ENCODE measurements at regions not wholly inside any gene's neighbourhood (a gene's known extent, or its start where the extent isn't known, plus 50 kb on each side); places are given as distances from the start of the nearest gene placed in this dataset.

- FAIRE-seq: no peak
- no peaks in the 10 kb centered on the region for H3K36me3 ChIP-seq (ENCODE audit: control insufficient read depth in 2 of 2, extremely low read depth in 1 of 2, insufficient read depth in 2 of 2, low read length in 2 of 2)
- H4K20me1 ChIP-seq (replicated peaks; ENCODE audit: control insufficient read depth, extremely low read depth, insufficient read depth, low read length): no peaks in the 10 kb centered on the region
- H3K9ac ChIP-seq (replicated peaks; ENCODE audit: extremely low read depth, insufficient read depth, low read length): no peak overlapping the region
- H3K27ac ChIP-seq (ENCODE audit: insufficient read depth, low read depth, low read length): no peak overlapping the region
- dilution Hi-C loops (cut with MboI; ENCODE audit: extremely low pct_ligation_motif_present, low sequenced_read_pairs) (no loop called here), intact Hi-C loops (cut with micrococcal nuclease) (no loop called here)
- no peaks in the 10 kb centered on the region for H3K79me2 ChIP-seq (ENCODE audit: control insufficient read depth, insufficient read depth, low read length)
- H3K4me2 ChIP-seq (ENCODE audit: insufficient read depth, low read length): no peak overlapping the region
- H3K27me3 ChIP-seq (ENCODE audit: control insufficient read depth in 2 of 2, insufficient read depth in 2 of 2, low read length in 2 of 2): no peaks in the 10 kb centered on the region
- no peaks in the 10 kb centered on the region for H3K9me3 ChIP-seq (replicated peaks; ENCODE audit: control insufficient read depth, insufficient read depth, low read length)
- H3K9me1 ChIP-seq (replicated peaks; ENCODE audit: control insufficient read depth, extremely low read depth, insufficient read depth, low read length): no peaks in the 10 kb centered on the region
- DNase-seq (ENCODE audit: low read depth, low spot score): no peak
- CTCF ChIA-PET: interaction anchor here (0.9 kb wide), 1 partner anchor 64 kb away, joined by 3 read pairs; no protein-coding TSS in a partner anchor
- no peak overlapping the region for H2AFZ ChIP-seq (ENCODE audit: low read depth, low read length)
- TF ChIP-seq EZH2 (IDR thresholded peaks at IDR 0.05; ENCODE audit: borderline replicate concordance, low read depth, low read length, severe bottlenecking): no peak
- no TSS peak for BruUV-seq (replicated peaks)
- no peaks in the 10 kb centered on the region for H3K4me1 ChIP-seq (ENCODE audit: control insufficient read depth, extremely low read depth, insufficient read depth, low read length)
- POLR2A ChIA-PET: no interaction called here
- H3K4me3 ChIP-seq (replicated peaks in 1 of 3; ENCODE audit: insufficient read depth in 1 of 3, low read depth in 1 of 3, low read length in 3 of 3): no peak overlapping the region
Observed at GRCh38 chr17:34107019-34107418, 148.1 kb upstream of the CCL2 start.

GRCh38 chr17:34110315-34110714 lies 144.8 kb upstream of the CCL2 start:
- no peak overlapping the region for H3K4me2 ChIP-seq (ENCODE audit: insufficient read depth, low read length)
- no peaks in the 10 kb centered on the region for H3K9me3 ChIP-seq (replicated peaks; ENCODE audit: control insufficient read depth, insufficient read depth, low read length)
- CTCF ChIA-PET: no interaction called here
- H3K27me3 ChIP-seq (ENCODE audit: control insufficient read depth in 2 of 2, insufficient read depth in 2 of 2, low read length in 2 of 2): no peaks in the 10 kb centered on the region
- no peaks in the 10 kb centered on the region for H3K36me3 ChIP-seq (ENCODE audit: control insufficient read depth in 2 of 2, extremely low read depth in 1 of 2, insufficient read depth in 2 of 2, low read length in 2 of 2)
- dilution Hi-C loops (cut with MboI; ENCODE audit: extremely low pct_ligation_motif_present, low sequenced_read_pairs) (no loop called here), intact Hi-C loops (cut with micrococcal nuclease) (no loop called here)
- no peaks in the 10 kb centered on the region for H3K9me1 ChIP-seq (replicated peaks; ENCODE audit: control insufficient read depth, extremely low read depth, insufficient read depth, low read length)
- no peak overlapping the region for H3K9ac ChIP-seq (replicated peaks; ENCODE audit: extremely low read depth, insufficient read depth, low read length)
- no peaks in the 10 kb centered on the region for H4K20me1 ChIP-seq (replicated peaks; ENCODE audit: control insufficient read depth, extremely low read depth, insufficient read depth, low read length)
- DNase-seq (ENCODE audit: low read depth, low spot score) (no peak), FAIRE-seq (no peak)
- no peak overlapping the region for H3K27ac ChIP-seq (ENCODE audit: insufficient read depth, low read depth, low read length)
- TF ChIP-seq JUN (IDR thresholded peaks at IDR 0.05; ENCODE audit: borderline replicate concordance, insufficient read depth, insufficient read length, low read depth) (no peak), POLR2AphosphoS5 (IDR thresholded peaks at IDR 0.05; ENCODE audit: insufficient read depth, low read depth, low read length) (no peak), GATA2 (IDR thresholded peaks at IDR 0.05; ENCODE audit: insufficient read depth, insufficient read length, low read depth, low read length) (no peak), FOS (IDR thresholded peaks at IDR 0.05; ENCODE audit: borderline replicate concordance, insufficient read depth, low read length) (no peak), EZH2 (IDR thresholded peaks at IDR 0.05; ENCODE audit: borderline replicate concordance, low read depth, low read length, severe bottlenecking) (no peak)
- TF ChIP-seq, protein P1, sequence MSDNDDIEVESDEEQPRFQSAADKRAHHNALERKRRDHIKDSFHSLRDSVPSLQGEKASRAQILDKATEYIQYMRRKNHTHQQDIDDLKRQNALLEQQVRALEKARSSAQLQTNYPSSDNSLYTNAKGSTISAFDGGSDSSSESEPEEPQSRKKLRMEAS (IDR thresholded peaks at IDR 0.05; ENCODE audit: insufficient read depth, insufficient read length): no peak
- TF ChIP-seq, protein P2, sequence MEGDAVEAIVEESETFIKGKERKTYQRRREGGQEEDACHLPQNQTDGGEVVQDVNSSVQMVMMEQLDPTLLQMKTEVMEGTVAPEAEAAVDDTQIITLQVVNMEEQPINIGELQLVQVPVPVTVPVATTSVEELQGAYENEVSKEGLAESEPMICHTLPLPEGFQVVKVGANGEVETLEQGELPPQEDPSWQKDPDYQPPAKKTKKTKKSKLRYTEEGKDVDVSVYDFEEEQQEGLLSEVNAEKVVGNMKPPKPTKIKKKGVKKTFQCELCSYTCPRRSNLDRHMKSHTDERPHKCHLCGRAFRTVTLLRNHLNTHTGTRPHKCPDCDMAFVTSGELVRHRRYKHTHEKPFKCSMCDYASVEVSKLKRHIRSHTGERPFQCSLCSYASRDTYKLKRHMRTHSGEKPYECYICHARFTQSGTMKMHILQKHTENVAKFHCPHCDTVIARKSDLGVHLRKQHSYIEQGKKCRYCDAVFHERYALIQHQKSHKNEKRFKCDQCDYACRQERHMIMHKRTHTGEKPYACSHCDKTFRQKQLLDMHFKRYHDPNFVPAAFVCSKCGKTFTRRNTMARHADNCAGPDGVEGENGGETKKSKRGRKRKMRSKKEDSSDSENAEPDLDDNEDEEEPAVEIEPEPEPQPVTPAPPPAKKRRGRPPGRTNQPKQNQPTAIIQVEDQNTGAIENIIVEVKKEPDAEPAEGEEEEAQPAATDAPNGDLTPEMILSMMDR (IDR thresholded peaks at IDR 0.05; ENCODE audit: extremely low read depth in 1 of 2, insufficient read depth in 1 of 2, low read depth in 1 of 2, low read length in 2 of 2): no peak
- POLR2A ChIA-PET: no interaction called here
- no peaks in the 10 kb centered on the region for H3K79me2 ChIP-seq (ENCODE audit: control insufficient read depth, insufficient read depth, low read length)
- H3K4me3 ChIP-seq (replicated peaks in 1 of 3; ENCODE audit: insufficient read depth in 1 of 3, low read depth in 1 of 3, low read length in 3 of 3): no peak overlapping the region
- BruUV-seq (replicated peaks): no TSS peak
- H2AFZ ChIP-seq (ENCODE audit: low read depth, low read length): no peak overlapping the region
- no peaks in the 10 kb centered on the region for H3K4me1 ChIP-seq (ENCODE audit: control insufficient read depth, extremely low read depth, insufficient read depth, low read length)

Data from endothelial cell of umbilical vein (primary cell).